Stimulated activated CD4-positive, alpha-beta T cell treated with anti-CD3 and anti-CD28 coated beads, Interleukin-4, amount 100 ng/mL, for 4 hours (primary cell): ENCODE measurements at regions not wholly inside any gene's neighbourhood (a gene's known extent, or its start where the extent isn't known, plus 50 kb on each side); places are given as distances from the start of the nearest gene placed in this dataset.

Source experiments
- DNase-seq, 2 experiments: peaks; one replicate each; pipeline ENCODE4 v3.0.0-alpha.2; 2020

- no peak for DNase-seq
Observed at GRCh38 chr9:99327667-99328066, 105.6 kb downstream of the SEC61B start.

- DNase-seq, result no peak
Observed at GRCh38 chr9:99335280-99335679, 113.2 kb downstream of the SEC61B start.

- no peak for DNase-seq
Observed at GRCh38 chr9:99336005-99336404, 113.9 kb downstream of the SEC61B start.

GRCh38 chr9:99336531-99336930 is 114.4 kb downstream of the SEC61B start:
- DNase-seq, result no peak

DNA sequence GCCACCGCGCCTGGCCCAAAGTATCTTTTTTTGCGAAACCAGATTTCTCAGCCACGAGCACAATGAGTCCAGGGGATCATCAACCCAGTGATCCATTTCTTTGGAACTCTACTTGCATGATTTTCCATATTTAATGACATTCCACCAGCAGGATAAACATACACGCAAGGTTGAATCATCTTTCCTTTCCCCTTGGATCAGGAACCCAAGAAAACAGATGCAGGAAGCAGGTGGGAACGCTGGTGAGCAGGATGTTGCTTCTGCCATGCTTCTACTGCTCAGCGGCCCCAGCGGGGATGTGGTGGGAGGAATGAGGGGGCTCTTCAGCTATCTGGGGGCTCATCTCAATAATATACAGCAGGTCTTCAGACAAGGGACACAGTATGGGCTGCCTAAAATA is 118.2 kb downstream of the SEC61B start:
- no peak for DNase-seq

DNA sequence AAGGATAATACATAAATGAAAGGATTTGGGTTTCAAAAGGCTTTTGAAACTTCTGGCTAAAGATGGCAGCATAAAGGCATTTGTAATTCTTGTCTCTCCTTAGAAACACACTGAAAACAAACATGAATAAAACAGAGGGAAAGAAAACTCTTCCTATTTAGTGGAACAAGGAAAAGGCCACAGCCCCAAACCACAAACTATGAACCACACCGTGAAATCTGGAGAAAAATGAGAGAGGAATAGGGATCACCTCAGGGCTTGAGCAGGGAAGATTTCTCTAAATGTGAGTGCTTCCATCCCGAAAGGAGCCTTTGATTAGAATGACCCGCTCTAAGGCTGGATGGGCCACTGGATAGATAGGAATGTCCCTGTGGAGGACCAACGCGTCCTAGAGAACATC is 119.6 kb downstream of the SEC61B start:
- DNase-seq, result no peak

DNA sequence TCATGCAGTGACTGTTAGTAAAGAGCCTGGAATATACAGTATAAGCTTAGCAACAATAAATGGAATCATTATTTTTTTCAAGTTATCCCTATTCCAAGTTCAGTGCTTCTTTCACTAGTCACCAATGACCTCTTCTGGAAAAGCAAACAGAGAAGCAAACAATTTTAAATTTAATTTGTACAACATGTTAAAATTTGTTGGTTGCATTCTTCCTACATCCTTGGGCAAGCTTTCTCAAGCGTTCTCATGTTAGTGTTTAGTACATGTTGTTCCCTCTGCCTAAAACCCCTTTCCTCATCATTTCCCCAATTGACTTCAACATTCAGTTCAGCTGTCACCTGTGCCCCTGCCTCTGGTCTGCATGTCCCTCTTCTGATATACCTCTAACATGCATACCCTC is 123.4 kb downstream of the SEC61B start:
- DNase-seq, result no peak

GRCh38 chr9:99345942-99346341 is 123.9 kb downstream of the SEC61B start:
- no peak for DNase-seq

GRCh38 chr9:99347568-99347967 is 125.5 kb downstream of the SEC61B start:
- no peak for DNase-seq

GRCh38 chr9:99348289-99348688 is 126.2 kb downstream of the SEC61B start:
- no peak for DNase-seq

DNA sequence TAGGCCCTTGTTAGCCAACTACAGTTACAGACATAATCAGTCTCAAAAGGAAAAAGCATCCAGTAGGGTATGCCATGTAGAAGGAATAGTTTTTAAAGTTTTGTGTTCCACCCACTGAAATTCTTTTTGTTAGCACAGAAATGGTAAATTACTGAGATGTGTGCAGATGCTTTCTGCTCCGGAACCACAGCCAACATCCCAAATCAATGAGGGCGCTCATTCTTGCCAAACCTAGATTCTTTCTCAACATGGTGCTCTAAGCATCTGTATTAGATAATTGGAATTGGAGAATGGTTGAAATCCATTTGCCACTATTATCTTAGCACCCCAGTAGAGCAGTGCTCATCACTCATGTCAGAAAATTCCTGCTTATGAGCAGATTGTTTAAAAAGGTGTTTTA is 127.8 kb downstream of the SEC61B start:
- no peak for DNase-seq

DNA sequence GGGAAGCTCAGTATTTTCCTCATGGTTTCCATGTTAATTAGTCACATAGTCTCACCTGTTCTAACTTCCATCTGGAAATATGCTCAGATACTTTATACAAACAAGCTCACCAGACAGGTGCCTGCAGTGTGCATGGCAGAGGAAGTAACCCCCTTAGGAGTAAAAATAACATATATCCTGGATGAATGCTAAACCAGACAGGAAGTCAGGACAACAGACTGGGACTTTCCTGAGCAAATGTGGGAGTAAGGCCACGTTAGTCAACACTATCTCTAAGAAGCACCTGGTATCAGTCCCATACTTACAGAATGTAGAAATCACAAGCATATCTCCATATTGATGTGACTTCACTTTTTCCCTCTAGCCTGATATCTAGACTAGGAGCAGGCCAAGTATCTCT is 128.4 kb downstream of the SEC61B start:
- no peak for DNase-seq

GRCh38 chr9:99351647-99352046 is 129.6 kb downstream of the SEC61B start:
- DNase-seq, result no peak

GRCh38 chr9:99352826-99353225 is 130.7 kb downstream of the SEC61B start:
- DNase-seq, result no peak

DNA sequence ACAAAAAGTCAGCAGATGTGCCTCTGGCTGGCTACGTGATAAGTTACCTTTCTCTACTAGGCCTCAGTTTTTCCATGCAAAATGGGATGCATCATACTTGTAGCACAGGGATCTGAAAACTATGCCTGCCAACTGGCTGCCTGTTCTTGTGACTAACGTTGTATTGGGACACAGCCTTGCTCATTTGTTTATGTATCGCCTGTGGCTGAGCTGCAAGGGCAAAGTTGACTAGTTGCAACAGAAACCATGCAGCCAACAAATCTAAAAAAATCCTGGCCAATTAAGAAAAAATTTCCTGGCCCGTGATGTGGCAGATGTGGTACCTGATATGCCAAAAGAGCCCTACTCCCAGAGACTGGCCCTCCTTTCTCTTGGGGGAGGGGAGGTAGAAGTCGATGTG is 131.3 kb downstream of the SEC61B start:
- no peak for DNase-seq

DNA sequence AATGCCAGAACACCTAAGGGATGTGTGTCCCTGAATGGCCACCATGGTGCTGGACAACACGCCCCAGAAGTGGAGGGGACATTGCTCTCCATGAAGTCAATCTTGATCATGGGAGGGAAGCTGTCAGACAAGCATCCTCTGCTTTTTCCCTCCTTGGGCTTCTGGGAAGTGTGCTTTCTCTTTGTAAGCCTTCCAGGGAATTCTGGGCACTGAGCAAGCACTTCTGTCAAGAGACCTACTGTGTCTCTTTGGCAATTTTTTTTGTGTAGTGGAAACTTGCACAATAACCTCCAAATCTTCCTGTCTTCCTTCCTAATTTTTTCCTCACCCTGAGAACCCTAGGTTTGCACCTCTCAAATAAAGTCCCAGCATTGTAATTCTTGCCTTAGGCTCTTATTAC is 132.0 kb downstream of the SEC61B start:
- DNase-seq, result no peak

GRCh38 chr9:99356512-99356971 is 134.5 kb downstream of the SEC61B start:
- no peak for DNase-seq

DNA sequence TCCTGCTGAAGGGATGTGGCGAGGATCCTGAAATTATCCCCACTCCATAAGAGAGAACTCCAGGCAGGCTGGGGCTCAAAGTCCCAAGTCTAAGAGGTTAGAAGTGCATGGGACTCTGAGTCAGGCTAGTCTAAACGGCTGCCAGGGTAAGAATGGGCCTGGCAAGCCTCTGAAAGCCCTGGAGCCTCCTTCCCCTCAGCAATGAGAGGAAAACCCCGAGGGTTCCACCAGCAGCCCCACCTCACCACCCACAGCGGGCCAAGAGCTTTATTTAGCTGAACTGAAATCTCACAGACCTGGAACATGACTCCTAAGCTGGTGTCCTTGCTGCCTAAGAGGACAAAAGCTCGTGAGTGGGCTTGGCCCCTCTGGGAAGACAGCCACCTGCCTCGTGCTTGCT is 135.5 kb downstream of the SEC61B start:
- no peak for DNase-seq

- DNase-seq, result no peak
Observed at GRCh38 chr9:99358668-99359067, 136.6 kb downstream of the SEC61B start.

DNA sequence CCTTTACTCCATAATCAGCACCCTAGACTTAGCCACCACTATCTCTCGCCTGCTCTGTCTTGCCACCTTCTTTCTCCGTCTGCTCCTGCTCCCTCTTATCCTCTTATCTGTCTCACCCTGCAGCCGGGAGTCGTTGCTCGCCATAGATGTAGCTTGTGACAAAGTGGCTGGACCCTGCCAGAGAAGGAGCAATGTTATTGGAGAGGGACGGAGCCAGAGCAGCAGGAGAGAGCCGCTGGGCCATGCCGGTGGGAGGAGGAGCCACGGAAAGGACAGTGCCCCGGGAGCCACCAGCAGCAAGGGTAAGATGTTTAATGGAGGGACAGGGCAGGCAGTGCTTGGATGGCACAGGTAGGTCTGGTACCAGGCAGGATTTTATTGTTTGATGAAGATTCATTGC is 137.3 kb downstream of the SEC61B start:
- no peak for DNase-seq

- no peak for DNase-seq
Observed at GRCh38 chr9:99360026-99360425, 137.9 kb downstream of the SEC61B start.

DNA sequence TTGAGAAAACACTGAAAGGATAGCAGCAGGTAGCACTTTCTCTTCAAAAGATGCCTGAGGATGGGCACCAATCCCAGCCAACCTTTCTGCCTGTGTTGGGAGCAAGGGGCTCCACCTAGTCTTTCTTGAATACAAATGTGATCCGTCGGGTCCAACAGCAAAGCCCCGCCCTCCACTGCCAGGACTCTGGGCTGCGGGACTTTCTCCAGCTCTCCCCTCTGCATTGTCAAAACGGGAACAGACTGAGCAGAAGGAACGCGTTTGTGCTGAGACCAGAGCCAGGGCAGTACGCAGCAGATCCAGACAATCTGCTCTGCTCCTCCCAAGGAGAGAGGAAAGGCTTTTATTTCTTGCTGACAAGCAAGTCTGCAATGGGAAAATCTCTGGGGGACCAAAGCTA is 139.7 kb downstream of the SEC61B start:
- DNase-seq, result no peak

GRCh38 chr9:99362321-99362720 is 140.2 kb downstream of the SEC61B start:
- DNase-seq, result no peak

- no peak for DNase-seq
Observed at GRCh38 chr9:99363509-99363908, 141.4 kb downstream of the SEC61B start.

DNA sequence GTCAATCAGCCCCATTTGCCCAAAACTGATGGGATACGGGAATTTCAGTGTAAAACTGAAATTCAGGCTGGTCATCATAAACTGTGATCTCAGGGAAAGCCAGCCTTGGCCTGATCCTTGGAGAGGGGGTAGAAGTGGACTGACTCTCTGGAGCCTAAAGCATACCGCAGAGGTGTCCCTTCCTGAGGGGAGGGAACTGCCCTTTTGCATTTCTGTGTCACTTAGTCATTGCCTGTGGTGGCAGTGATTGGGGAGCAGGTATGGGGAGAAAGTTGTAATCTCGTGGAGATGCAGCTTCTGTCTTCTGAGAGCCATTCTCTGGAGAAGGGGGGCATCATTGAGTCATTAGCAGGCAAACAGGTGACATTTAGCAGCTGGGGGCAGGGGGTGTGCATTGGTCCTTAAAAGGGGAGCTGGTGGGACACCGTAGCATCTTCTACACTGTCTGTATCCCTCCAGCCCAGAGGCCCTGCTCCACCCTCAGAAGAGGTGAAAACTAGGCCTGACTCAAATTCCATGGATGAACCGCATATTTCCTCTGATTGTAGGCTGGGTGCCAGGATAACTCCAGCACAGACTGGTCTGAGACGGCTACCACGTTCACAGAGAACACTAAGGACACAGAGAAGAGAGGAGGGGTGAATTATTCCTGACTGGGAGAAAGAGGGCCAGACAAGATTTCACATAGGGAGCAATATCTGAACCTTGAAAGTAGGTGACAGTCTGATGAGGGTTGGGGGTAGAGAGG is 143.3 kb downstream of the SEC61B start:
- no peak for DNase-seq
